PC-3 (cell line): ENCODE measurements at regions not wholly inside any gene's neighbourhood (a gene's known extent, or its start where the extent isn't known, plus 50 kb on each side); places are given as distances from the start of the nearest gene placed in this dataset.
"Not testable (repeated sequence)": the region's sequence is repeated elsewhere in the genome, so short reads cannot be mapped to it uniquely, and the experiment has no call there.

Experiments
- ATAC-seq: fragments of 200-7000 bp; cut with Tn5 transposase; 2 replicates; pipeline ENCODE4 v1.9.1; 2020; ENCODE audit warnings: mild to moderate bottlenecking, moderate library complexity
- BruUV-seq: library from RNA; stranded (reverse); fragments of 400-500 nt; replicated peaks from 2 replicates; lab custom pipeline; 2021; lab: Mats Ljungman, UMichigan
- CTCF ChIA-PET: fragments of 300-600 bp; sonication (Branson Sonifier 250); formaldehyde crosslinking; loops from one replicate; lab custom pipeline; 2022; ENCODE audit warnings: antibody characterized with exemption; lab: Charles Lee
- POLR2A ChIA-PET: fragments of 300-600 bp; sonication (Branson Sonifier 250); formaldehyde crosslinking; loops from one replicate; lab custom pipeline; 2022; ENCODE audit warnings: antibody characterized with exemption; ENCODE audit not compliant: unreplicated experiment; lab: Charles Lee
- DNase-seq: peaks from one replicate; pipeline ENCODE4 v3.0.0-alpha.2; 2015
- H2AFZ ChIP-seq: fragments of 300-600 bp; sonication (generic); 2 replicates; pipeline ENCODE4 v1.6.0; 2016; ENCODE audit warnings: antibody characterized with exemption, low read length
- H3F3A ChIP-seq: fragments of 300-600 bp; sonication (generic); one replicate; pipeline ENCODE4 v1.6.0; 2017; ENCODE audit warnings: antibody characterized with exemption, low read length, control low read depth, mild to moderate bottlenecking; ENCODE audit not compliant: unreplicated experiment
- H3K27ac ChIP-seq: fragments of 300-600 bp; sonication (generic); 2 replicates; pipeline ENCODE4 v1.5.1; 2016; ENCODE audit warnings: mild to moderate bottlenecking, low read length
- H3K27me3 ChIP-seq: fragments of 300-600 bp; sonication (generic); 2 replicates; pipeline ENCODE4 v1.6.1; 2016; ENCODE audit warnings: low read length, mixed read lengths
- H3K36me3 ChIP-seq: fragments of 300-600 bp; sonication (generic); 2 replicates; pipeline ENCODE4 v1.6.1; 2016; ENCODE audit warnings: low read depth, mixed run types, low read length, mixed read lengths
- H3K4me1 ChIP-seq: fragments of 300-600 bp; sonication (generic); 2 replicates; pipeline ENCODE4 v1.5.1; 2016; ENCODE audit warnings: low read length; ENCODE audit not compliant: insufficient read depth
- H3K4me2 ChIP-seq: fragments of 300-600 bp; sonication (generic); 2 replicates; pipeline ENCODE4 v1.6.0; 2016; ENCODE audit warnings: low read length
- H3K4me3 ChIP-seq: fragments of 300-600 bp; sonication (generic); 2 replicates; pipeline ENCODE4 v1.5.1; 2016; ENCODE audit warnings: mild to moderate bottlenecking, low read length, mixed read lengths
- H3K79me2 ChIP-seq: fragments of 300-600 bp; sonication (generic); 2 replicates; pipeline ENCODE4 v1.6.1; 2017; ENCODE audit warnings: low read length, mixed read lengths
- H3K9ac ChIP-seq: fragments of 300-600 bp; sonication (generic); 2 replicates; pipeline ENCODE4 v1.6.0; 2016; ENCODE audit warnings: mild to moderate bottlenecking, low read length
- H3K9me2 ChIP-seq: fragments of 300-600 bp; sonication (generic); replicated peaks from 2 replicates; pipeline ENCODE4 v1.6.1; 2016; ENCODE audit warnings: mixed run types, low read length, mixed read lengths
- H3K9me3 ChIP-seq: fragments of 300-600 bp; sonication (generic); 2 replicates; pipeline ENCODE4 v1.6.1; 2016; ENCODE audit warnings: low read length, mixed read lengths
- H4K20me1 ChIP-seq: fragments of 300-600 bp; sonication (generic); 2 replicates; pipeline ENCODE4 v1.6.1; 2016; ENCODE audit warnings: low read length, mixed read lengths
- CTCF ChIP-seq: fragments of 300-600 bp; sonication (generic); conservative IDR thresholded peaks from 2 replicates; pipeline ENCODE4 v1.5.1; 2017; ENCODE audit warnings: antibody characterized with exemption, low read depth, mild to moderate bottlenecking, low read length
- EZH2 ChIP-seq: fragments of 300-600 bp; sonication (generic); IDR thresholded peaks from one replicate; pipeline ENCODE4 v1.6.1; 2017; ENCODE audit warnings: antibody characterized with exemption, mild to moderate bottlenecking, low read length; ENCODE audit not compliant: unreplicated experiment
- EZH2phosphoT487 ChIP-seq: fragments of 300-600 bp; sonication (generic); IDR thresholded peaks from 2 replicates; pipeline ENCODE4 v1.6.1; 2018; ENCODE audit warnings: mild to moderate bottlenecking, antibody characterized with exemption, low read length, borderline replicate concordance
- intact Hi-C: fragments of 100-400 bp; cut with micrococcal nuclease; formaldehyde crosslinking; loops from 2 replicates; pipeline ENCODE4 v1.9.0; 2023

DNA sequence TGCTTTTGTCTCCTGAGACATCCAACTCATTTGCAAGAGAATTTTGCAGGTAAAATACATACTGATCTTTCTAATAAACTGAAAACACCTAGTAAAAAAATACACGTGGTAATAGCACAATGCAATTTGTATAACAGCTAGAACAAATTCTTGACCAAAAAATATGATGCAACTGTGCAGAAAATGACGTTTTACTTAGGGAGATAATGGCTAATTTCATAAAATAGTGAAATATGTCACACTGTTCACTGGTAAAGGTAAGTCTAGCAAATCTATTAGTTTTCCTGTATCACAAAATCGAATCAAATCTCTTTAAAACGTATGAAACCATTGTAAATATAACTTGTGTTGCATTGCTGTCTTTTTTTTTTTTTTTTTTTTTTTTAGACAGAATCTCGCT is 130.0 kb downstream of the VPREB1 start:
- Histone ChIP-seq H3K9me3 (no peaks in the 10 kb centered on the region), H3K4me2 (no peak overlapping the region), H3K27me3 (peaks cover 35% of the 10 kb centered on the region), H3K9ac (no peak overlapping the region), H3K27ac (no peak overlapping the region), H3K4me3 (no peak overlapping the region), H3K4me1 (no peaks in the 10 kb centered on the region), H3K79me2 (no peaks in the 10 kb centered on the region), H3K9me2 (no peaks in the 10 kb centered on the region), H3K36me3 (no peaks in the 10 kb centered on the region), H4K20me1 (no peaks in the 10 kb centered on the region), H2AFZ (no peak overlapping the region), H3F3A (no peaks in the 10 kb centered on the region)
- ChIA-PET CTCF (no interaction called here), POLR2A (no interaction called here)
- intact Hi-C loops: no loop called here
- no peak for ATAC-seq
- no peak for DNase-seq
- no TSS peak for BruUV-seq
- TF ChIP-seq CTCF (no peak), EZH2phosphoT487 (no peak), EZH2 (no peak)

DNA sequence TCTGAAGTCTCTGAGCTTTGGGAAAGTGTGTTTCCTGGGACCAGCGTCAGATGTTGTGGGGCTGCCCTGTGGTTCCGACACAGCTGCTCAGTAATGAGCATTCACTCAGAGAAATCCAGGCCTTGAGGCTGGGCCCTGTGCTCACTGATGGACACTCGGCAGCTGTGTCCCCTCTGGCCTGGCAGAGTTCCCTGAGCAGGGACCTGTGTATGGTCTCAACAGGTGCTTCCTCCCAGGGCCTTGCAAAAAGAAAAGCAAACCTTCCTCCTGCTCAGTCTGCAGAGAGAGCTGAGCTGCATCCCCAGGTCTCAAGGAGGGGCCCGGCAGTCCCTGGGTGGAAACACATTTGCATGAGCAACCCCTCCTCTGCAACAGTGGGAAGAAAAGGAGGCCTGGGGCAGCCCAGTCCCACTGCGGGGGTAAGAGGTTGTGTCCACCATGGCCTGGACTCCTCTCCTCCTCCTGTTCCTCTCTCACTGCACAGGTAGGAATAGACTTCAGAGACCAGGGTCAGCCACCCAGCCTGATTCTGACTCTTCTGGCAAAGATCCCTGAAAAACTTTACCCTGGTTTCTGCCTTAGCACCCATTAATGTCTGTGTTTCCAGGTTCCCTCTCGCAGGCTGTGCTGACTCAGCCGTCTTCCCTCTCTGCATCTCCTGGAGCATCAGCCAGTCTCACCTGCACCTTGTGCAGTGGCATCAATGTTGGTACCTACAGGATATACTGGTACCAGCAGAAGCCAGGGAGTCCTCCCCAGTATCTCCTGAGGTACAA is 131.2 kb downstream of the VPREB1 start:
- Histone ChIP-seq H3K4me1 (no peaks in the 10 kb centered on the region), H3K36me3 (no peaks in the 10 kb centered on the region), H3K27me3 (peaks cover 34% of the 10 kb centered on the region), H3F3A (no peaks in the 10 kb centered on the region), H3K27ac (no peak overlapping the region), H3K9ac (no peak overlapping the region), H3K9me3 (no peaks in the 10 kb centered on the region), H3K4me2 (no peak overlapping the region), H4K20me1 (no peaks in the 10 kb centered on the region), H2AFZ (no peak overlapping the region), H3K79me2 (no peaks in the 10 kb centered on the region), H3K4me3 (no peak overlapping the region), H3K9me2 (no peaks in the 10 kb centered on the region)
- ChIA-PET POLR2A (no interaction called here), CTCF (no interaction called here)
- TF ChIP-seq EZH2phosphoT487: no peak
- TF ChIP-seq CTCF: no peak
- TF ChIP-seq EZH2: no peak
- no TSS peak for BruUV-seq
- intact Hi-C loops: no loop called here
- DNase-seq (no peak), ATAC-seq (no peak)

DNA sequence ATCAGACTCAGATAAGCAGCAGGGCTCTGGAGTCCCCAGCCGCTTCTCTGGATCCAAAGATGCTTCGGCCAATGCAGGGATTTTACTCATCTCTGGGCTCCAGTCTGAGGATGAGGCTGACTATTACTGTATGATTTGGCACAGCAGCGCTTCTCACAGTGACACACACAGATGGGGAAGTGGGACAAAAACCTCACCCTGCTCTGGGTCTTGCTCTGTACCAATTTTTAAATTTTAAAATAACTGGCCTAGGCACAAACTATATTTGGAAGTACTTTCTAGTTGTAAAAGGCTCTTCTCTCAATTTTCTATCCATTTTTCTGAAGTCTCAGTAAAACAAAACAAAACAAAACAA is 131.7 kb downstream of the VPREB1 start:
- DNase-seq (no peak), ATAC-seq (no peak)
- BruUV-seq: no TSS peak
- Histone ChIP-seq H3K79me2 (no peaks in the 10 kb centered on the region), H3K27me3 (peaks cover 29% of the 10 kb centered on the region), H3K27ac (no peak overlapping the region), H3K9ac (no peak overlapping the region), H3K4me1 (no peaks in the 10 kb centered on the region), H3K9me3 (no peaks in the 10 kb centered on the region), H3K9me2 (no peaks in the 10 kb centered on the region), H3K4me3 (no peak overlapping the region), H4K20me1 (no peaks in the 10 kb centered on the region), H3K36me3 (no peaks in the 10 kb centered on the region), H3K4me2 (no peak overlapping the region), H2AFZ (no peak overlapping the region), H3F3A (no peaks in the 10 kb centered on the region)
- no peak for TF ChIP-seq EZH2
- TF ChIP-seq CTCF: no peak
- no peak for TF ChIP-seq EZH2phosphoT487
- ChIA-PET POLR2A (no interaction called here), CTCF (no interaction called here)
- intact Hi-C loops: no loop called here

DNA sequence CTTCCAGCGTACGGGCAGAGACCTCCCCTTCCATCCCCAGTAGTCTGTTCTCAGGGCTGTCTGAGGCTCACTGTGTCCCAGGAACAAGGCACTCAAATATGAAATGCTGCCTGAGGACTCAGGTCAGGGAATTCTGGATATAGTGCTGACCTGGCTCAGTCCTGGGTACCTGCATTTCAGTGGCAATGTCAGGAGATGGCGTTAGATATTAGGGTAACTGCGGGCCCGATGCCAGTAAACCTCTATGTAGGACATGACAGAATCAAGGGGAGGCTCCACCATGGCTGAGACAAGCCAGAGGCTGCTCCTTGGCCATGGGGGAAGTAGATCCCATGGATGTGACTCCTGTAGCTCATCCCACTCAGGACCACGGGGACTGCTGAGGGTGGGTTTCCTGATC is 131.7 kb downstream of the ZNF280B start:
- H4K20me1 ChIP-seq, H2AFZ ChIP-seq, H3K9me3 ChIP-seq, H3F3A ChIP-seq, H3K4me2 ChIP-seq, intact Hi-C loops, H3K4me1 ChIP-seq, H3K36me3 ChIP-seq, H3K4me3 ChIP-seq, H3K79me2 ChIP-seq, CTCF ChIA-PET, H3K9ac ChIP-seq, ATAC-seq, H3K27ac ChIP-seq, DNase-seq, BruUV-seq, H3K9me2 ChIP-seq, POLR2A ChIA-PET: not testable (repeated sequence)
- peaks cover 26% of the 10 kb centered on the region for H3K27me3 ChIP-seq
